K562 (cell line): ENCODE measurements at regions not wholly inside any gene's neighbourhood (a gene's known extent, or its start where the extent isn't known, plus 50 kb on each side); places are given as distances from the start of the nearest gene placed in this dataset.

ENCODE experiments used
- ATAC-seq: fragments of 200-7000 bp; cut with Tn5 transposase; 3 replicates; pipeline ENCODE4 v1.9.1; 2020; ENCODE audit warnings: moderate library complexity
- BruUV-seq: library from RNA; stranded (reverse); fragments of 400-500 nt; replicated peaks from 2 replicates; lab custom pipeline; 2021; lab: Mats Ljungman, UMichigan
- CTCF ChIA-PET: fragments of 300-600 bp; formaldehyde crosslinking; extraction: SDS; loops from one replicate; lab custom pipeline; 2021; ENCODE audit warnings: low intra/inter-chr PET ratio; lab: Yijun Ruan, JAX
- POLR2A ChIA-PET: fragments of 300-600, 350-650 bp; sonication (Branson Sonifier 250); formaldehyde crosslinking; extraction: SDS; loops from one replicate; lab custom pipeline; 2021; ENCODE audit warnings: antibody characterized with exemption, inconsistent platforms; lab: Yijun Ruan, JAX
- DNase-seq, 4 experiments: peaks; one replicate each; pipeline versions ENCODE4 v3.0.0 to v3.0.0-alpha.2; 2011 to 2018; ENCODE audit warnings: low spot score in 3 of 4, mixed read lengths in 3 of 4; ENCODE audit errors: extremely low read depth in 1 of 4
- FAIRE-seq: peaks from 2 replicates; lab custom pipeline; 2011; peaks lifted over from hg19 to GRCh38; lab: Jason Lieb, UNC
- H2AFZ ChIP-seq: 2 replicates; pipeline ENCODE4 v1.6.0; 2011; ENCODE audit warnings: low read depth, low read length, control low read depth, inconsistent platforms
- H3K27ac ChIP-seq: fragments of 200-600 bp; 3 replicates; pipeline ENCODE4 v1.8.0; 2011; ENCODE audit warnings: low read depth, mild to moderate bottlenecking, control low read depth, inconsistent platforms, low read length, moderate library complexity, mixed read lengths; ENCODE audit errors: extremely low read depth
- H3K27me3 ChIP-seq, 2 experiments: fragments of 300-600 bp in 1 of 2; 2 replicates in 1 of 2; 3 replicates in 1 of 2; pipeline versions ENCODE4 v1.6.0 to v1.8.0; 2011; ENCODE audit warnings: inconsistent platforms in 2 of 2, low read length in 2 of 2, mild to moderate bottlenecking in 1 of 2, mixed read lengths in 1 of 2, moderate library complexity in 1 of 2; ENCODE audit not compliant: control insufficient read depth in 2 of 2, insufficient read depth in 2 of 2
- H3K36me3 ChIP-seq: fragments of 300-600 bp; 3 replicates; pipeline ENCODE4 v1.8.0; 2011; ENCODE audit warnings: mild to moderate bottlenecking, low read length, inconsistent platforms; ENCODE audit not compliant: control insufficient read depth, insufficient read depth
- H3K4me1 ChIP-seq, 2 experiments: fragments of 200-600 bp in 1 of 2; replicated peaks in 1 of 2; 2 replicates in 1 of 2; 3 replicates in 1 of 2; pipeline versions ENCODE4 v1.5.1 to v1.8.0; 2011; ENCODE audit warnings: inconsistent platforms in 2 of 2, low read length in 2 of 2, mild to moderate bottlenecking in 1 of 2, mixed read lengths in 1 of 2, moderate library complexity in 1 of 2; ENCODE audit not compliant: control insufficient read depth in 2 of 2, insufficient read depth in 2 of 2
- H3K4me2 ChIP-seq: 2 replicates; pipeline ENCODE4 v1.6.1; 2011; ENCODE audit warnings: low read length, control low read depth, inconsistent platforms, mixed read lengths; ENCODE audit not compliant: insufficient read depth
- H3K4me3 ChIP-seq: fragments of 200-600 bp; sonication (generic), shearing (Covaris generic); 2 replicates; pipeline ENCODE4 v1.5.1; 2016; ENCODE audit warnings: control low read depth, inconsistent platforms
- H3K79me2 ChIP-seq: fragments of 200-600 bp; 3 replicates; pipeline ENCODE4 v1.8.0; 2011; ENCODE audit warnings: low read length, inconsistent platforms; ENCODE audit not compliant: control insufficient read depth, insufficient read depth
- H3K9ac ChIP-seq, 2 experiments: 2 replicates each; pipeline versions ENCODE4 v1.6.0 to v1.6.1; 2011; ENCODE audit warnings: low read depth in 2 of 2, low read length in 2 of 2, control low read depth in 1 of 2, inconsistent platforms in 1 of 2, mild to moderate bottlenecking in 1 of 2, mixed read lengths in 1 of 2; ENCODE audit not compliant: insufficient read depth in 1 of 2
- H3K9me1 ChIP-seq: one replicate; pipeline ENCODE4 v1.6.0; 2011; ENCODE audit warnings: inconsistent platforms, mild to moderate bottlenecking, low read length, moderate library complexity; ENCODE audit not compliant: control insufficient read depth, insufficient read depth
- H3K9me3 ChIP-seq: replicated peaks from 2 replicates; pipeline ENCODE4 v1.5.1; 2011; ENCODE audit warnings: low read depth, low read length, inconsistent platforms; ENCODE audit not compliant: control insufficient read depth, insufficient read depth
- H4K20me1 ChIP-seq: replicated peaks from 2 replicates; pipeline ENCODE4 v1.6.1; 2011; ENCODE audit warnings: low read length, inconsistent platforms, mixed read lengths; ENCODE audit not compliant: control insufficient read depth, insufficient read depth
- EHMT2 ChIP-seq: fragments of 450-650 bp; IDR thresholded peaks from 2 replicates; pipeline ENCODE4 v1.6.1; 2018; ENCODE audit warnings: antibody characterized with exemption
- ERF ChIP-seq: fragments of 450-650 bp; formaldehyde crosslinking; IDR thresholded peaks from 2 replicates; pipeline ENCODE4 v1.4.0; 2020; ENCODE audit warnings: mild to moderate bottlenecking, mixed read lengths
- KAT8 ChIP-seq: fragments of 450-650 bp; IDR thresholded peaks from 2 replicates; pipeline ENCODE4 v1.6.1; 2016; ENCODE audit warnings: low read depth, mild to moderate bottlenecking
- L3MBTL2 ChIP-seq: fragments of 450-650 bp; IDR thresholded peaks from 2 replicates; pipeline ENCODE4 v1.6.1; 2016; ENCODE audit warnings: mild to moderate bottlenecking, moderate library complexity
- NEUROD1 ChIP-seq: fragments of 150-350 bp; IDR thresholded peaks from 2 replicates; pipeline ENCODE4 v1.6.1; 2014; ENCODE audit warnings: borderline replicate concordance, low read length, low read depth; ENCODE audit not compliant: partially characterized antibody
- SMAD1 ChIP-seq: fragments of 150-350 bp; IDR thresholded peaks from 2 replicates; pipeline ENCODE4 v1.6.1; 2014; ENCODE audit warnings: low read length, low read depth; ENCODE audit not compliant: partially characterized antibody
- YY1 ChIP-seq, 3 experiments: IDR thresholded peaks; 2 replicates each; pipeline ENCODE4 v1.6.1; 2011; ENCODE audit warnings: low read length in 2 of 3, mild to moderate bottlenecking in 2 of 3, moderate library complexity in 2 of 3, borderline replicate concordance in 1 of 3, control low read depth in 1 of 3, low read depth in 1 of 3; ENCODE audit not compliant: insufficient read depth in 3 of 3, insufficient replicate concordance in 2 of 3, control insufficient read depth in 1 of 3, insufficient read length in 1 of 3; ENCODE audit errors: extremely low read depth in 1 of 3
- ZBTB2 ChIP-seq: fragments of 450-650 bp; IDR thresholded peaks from 2 replicates; pipeline ENCODE4 v1.6.1; 2016; ENCODE audit warnings: antibody characterized with exemption
- ZEB2 ChIP-seq: fragments of 450-650 bp; IDR thresholded peaks from 2 replicates; pipeline ENCODE4 v1.6.1; 2016
- ZFP36 ChIP-seq: fragments of 150-350 bp; IDR thresholded peaks from 2 replicates; pipeline ENCODE4 v1.6.1; 2018; ENCODE audit warnings: low read length, low read depth; ENCODE audit not compliant: partially characterized antibody
- WGBS: fragments of 100-300 bp; shearing (Covaris generic); methylation state at CpG from one replicate; pipeline ENCODE4 v1.1.6; 2016; ENCODE audit warnings: low coverage, mixed read lengths; ENCODE audit not compliant: insufficient coverage; ENCODE audit errors: missing lambda C conversion rate; 5-methylcytosine and 5-hydroxymethylcytosine counted together
- in situ Hi-C: fragments of 300-500 bp; cut with MboI; formaldehyde crosslinking; loops from 4 replicates; pipeline ENCODE4 v1.15.0; 2018; ENCODE audit warnings: inconsistent platforms, mixed read lengths
- intact Hi-C: fragments of 100-400 bp; cut with micrococcal nuclease; formaldehyde crosslinking; loops from 2 replicates; pipeline ENCODE4 v1.14.2; 2022
- TF ChIP-seq, protein P1 (sequence below): fragments of 250-450 bp; sonication (Bioruptor Pico); IDR thresholded peaks from 2 replicates; pipeline ENCODE4 v1.5.0; 2020; ENCODE audit warnings: mild to moderate bottlenecking, borderline replicate concordance
- TF ChIP-seq, protein P2 (sequence below): fragments of 200-400 bp; formaldehyde crosslinking; IDR thresholded peaks from 2 replicates; pipeline ENCODE4 v1.6.1; 2017; ENCODE audit warnings: mild to moderate bottlenecking, low read depth, low read length, moderate library complexity
- TF ChIP-seq, protein P3 (sequence below): sonication (generic); formaldehyde crosslinking; IDR thresholded peaks from 2 replicates; pipeline ENCODE4 v1.8.0; 2022; ENCODE audit warnings: mild to moderate bottlenecking, missing genetic modification reagents
- TF ChIP-seq, protein P4 (sequence below): sonication (generic); formaldehyde crosslinking; IDR thresholded peaks from 2 replicates; pipeline ENCODE4 v1.8.1; 2023; ENCODE audit warnings: mild to moderate bottlenecking, missing genetic modification reagents

- intact Hi-C loops, result no loop called here
- CTCF ChIA-PET, result no interaction called here
- 0% methylated on average over 1 of the region's 2 CpGs for WGBS
- TF ChIP-seq, protein P1, sequence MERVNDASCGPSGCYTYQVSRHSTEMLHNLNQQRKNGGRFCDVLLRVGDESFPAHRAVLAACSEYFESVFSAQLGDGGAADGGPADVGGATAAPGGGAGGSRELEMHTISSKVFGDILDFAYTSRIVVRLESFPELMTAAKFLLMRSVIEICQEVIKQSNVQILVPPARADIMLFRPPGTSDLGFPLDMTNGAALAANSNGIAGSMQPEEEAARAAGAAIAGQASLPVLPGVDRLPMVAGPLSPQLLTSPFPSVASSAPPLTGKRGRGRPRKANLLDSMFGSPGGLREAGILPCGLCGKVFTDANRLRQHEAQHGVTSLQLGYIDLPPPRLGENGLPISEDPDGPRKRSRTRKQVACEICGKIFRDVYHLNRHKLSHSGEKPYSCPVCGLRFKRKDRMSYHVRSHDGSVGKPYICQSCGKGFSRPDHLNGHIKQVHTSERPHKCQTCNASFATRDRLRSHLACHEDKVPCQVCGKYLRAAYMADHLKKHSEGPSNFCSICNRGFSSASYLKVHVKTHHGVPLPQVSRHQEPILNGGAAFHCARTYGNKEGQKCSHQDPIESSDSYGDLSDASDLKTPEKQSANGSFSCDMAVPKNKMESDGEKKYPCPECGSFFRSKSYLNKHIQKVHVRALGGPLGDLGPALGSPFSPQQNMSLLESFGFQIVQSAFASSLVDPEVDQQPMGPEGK (CRISPR knock-in tag), result no peak
- TF ChIP-seq, protein P2, sequence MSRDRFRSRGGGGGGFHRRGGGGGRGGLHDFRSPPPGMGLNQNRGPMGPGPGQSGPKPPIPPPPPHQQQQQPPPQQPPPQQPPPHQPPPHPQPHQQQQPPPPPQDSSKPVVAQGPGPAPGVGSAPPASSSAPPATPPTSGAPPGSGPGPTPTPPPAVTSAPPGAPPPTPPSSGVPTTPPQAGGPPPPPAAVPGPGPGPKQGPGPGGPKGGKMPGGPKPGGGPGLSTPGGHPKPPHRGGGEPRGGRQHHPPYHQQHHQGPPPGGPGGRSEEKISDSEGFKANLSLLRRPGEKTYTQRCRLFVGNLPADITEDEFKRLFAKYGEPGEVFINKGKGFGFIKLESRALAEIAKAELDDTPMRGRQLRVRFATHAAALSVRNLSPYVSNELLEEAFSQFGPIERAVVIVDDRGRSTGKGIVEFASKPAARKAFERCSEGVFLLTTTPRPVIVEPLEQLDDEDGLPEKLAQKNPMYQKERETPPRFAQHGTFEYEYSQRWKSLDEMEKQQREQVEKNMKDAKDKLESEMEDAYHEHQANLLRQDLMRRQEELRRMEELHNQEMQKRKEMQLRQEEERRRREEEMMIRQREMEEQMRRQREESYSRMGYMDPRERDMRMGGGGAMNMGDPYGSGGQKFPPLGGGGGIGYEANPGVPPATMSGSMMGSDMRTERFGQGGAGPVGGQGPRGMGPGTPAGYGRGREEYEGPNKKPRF, result no peak
- no peak for TF ChIP-seq YY1 (IDR thresholded peaks at IDR 0.05; ENCODE audit: borderline replicate concordance in 1 of 3, control insufficient read depth in 1 of 3, extremely low read depth in 1 of 3, insufficient read depth in 3 of 3, insufficient read length in 1 of 3, insufficient replicate concordance in 2 of 3, low read depth in 1 of 3, low read length in 2 of 3)
- no peak for TF ChIP-seq ERF (CRISPR knock-in tag)
- no peak for TF ChIP-seq EHMT2
- TF ChIP-seq L3MBTL2, result no peak
- TF ChIP-seq KAT8, result no peak
- TF ChIP-seq ZFP36, result no peak
- TF ChIP-seq, protein P3, sequence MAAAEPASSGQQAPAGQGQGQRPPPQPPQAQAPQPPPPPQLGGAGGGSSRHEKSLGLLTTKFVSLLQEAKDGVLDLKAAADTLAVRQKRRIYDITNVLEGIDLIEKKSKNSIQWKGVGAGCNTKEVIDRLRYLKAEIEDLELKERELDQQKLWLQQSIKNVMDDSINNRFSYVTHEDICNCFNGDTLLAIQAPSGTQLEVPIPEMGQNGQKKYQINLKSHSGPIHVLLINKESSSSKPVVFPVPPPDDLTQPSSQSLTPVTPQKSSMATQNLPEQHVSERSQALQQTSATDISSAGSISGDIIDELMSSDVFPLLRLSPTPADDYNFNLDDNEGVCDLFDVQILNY (CRISPR knock-in tag), result no peak
- no peak for TF ChIP-seq ZEB2
- no peak for TF ChIP-seq ZBTB2
- TF ChIP-seq SMAD1, result no peak
- TF ChIP-seq, protein P4, sequence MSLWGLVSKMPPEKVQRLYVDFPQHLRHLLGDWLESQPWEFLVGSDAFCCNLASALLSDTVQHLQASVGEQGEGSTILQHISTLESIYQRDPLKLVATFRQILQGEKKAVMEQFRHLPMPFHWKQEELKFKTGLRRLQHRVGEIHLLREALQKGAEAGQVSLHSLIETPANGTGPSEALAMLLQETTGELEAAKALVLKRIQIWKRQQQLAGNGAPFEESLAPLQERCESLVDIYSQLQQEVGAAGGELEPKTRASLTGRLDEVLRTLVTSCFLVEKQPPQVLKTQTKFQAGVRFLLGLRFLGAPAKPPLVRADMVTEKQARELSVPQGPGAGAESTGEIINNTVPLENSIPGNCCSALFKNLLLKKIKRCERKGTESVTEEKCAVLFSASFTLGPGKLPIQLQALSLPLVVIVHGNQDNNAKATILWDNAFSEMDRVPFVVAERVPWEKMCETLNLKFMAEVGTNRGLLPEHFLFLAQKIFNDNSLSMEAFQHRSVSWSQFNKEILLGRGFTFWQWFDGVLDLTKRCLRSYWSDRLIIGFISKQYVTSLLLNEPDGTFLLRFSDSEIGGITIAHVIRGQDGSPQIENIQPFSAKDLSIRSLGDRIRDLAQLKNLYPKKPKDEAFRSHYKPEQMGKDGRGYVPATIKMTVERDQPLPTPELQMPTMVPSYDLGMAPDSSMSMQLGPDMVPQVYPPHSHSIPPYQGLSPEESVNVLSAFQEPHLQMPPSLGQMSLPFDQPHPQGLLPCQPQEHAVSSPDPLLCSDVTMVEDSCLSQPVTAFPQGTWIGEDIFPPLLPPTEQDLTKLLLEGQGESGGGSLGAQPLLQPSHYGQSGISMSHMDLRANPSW (CRISPR knock-in tag), result no peak
- no peak for TF ChIP-seq NEUROD1
Measured at GRCh38 chr13:104365430-104365829, 1299.2 kb upstream of the SLC10A2 start.

More at GRCh38 chr13:104365430-104365829, 1299.2 kb upstream of the SLC10A2 start:
- Histone ChIP-seq H3K4me1 (no peaks in the 10 kb centered on the region), H3K27ac (no peak overlapping the region), H4K20me1 (no peaks in the 10 kb centered on the region), H3K9ac (no peak overlapping the region), H3K36me3 (no peaks in the 10 kb centered on the region), H3K4me3 (no peak overlapping the region), H3K4me2 (no peak overlapping the region), H3K9me1 (no peaks in the 10 kb centered on the region), H3K79me2 (no peaks in the 10 kb centered on the region), H3K9me3 (no peaks in the 10 kb centered on the region), H3K27me3 (no peaks in the 10 kb centered on the region), H2AFZ (no peak overlapping the region)
- BruUV-seq, result no TSS peak
- in situ Hi-C loops, result no loop called here
- POLR2A ChIA-PET, result no interaction called here
- FAIRE-seq, result no peak
- no peak for ATAC-seq
- no peak for DNase-seq
